ENCODE measurements at regions not wholly inside any gene's neighbourhood (a gene's known extent, or its start where the extent isn't known, plus 50 kb on each side); places are given as distances from the start of the nearest gene placed in this dataset.

DNA sequence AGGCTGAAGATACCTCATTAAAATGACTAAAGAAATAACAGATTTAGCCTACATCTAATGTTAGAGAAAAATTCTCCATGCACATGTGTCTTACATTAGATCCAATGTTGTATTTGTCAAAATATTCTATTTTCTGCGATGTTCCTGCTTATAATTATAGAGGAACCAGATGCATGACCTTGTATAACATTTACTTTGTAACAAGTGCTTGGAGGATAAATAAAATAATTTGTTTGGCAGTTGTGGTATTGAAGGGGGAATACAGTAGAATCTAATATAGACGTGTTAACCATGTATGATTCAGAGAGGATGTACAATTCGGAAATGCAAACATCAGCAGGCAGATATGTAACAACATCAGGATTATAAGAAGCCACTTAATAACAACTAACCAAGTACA lies 922.2 kb downstream of the TUSC7 start:
- TF ChIP-seq, protein P1, sequence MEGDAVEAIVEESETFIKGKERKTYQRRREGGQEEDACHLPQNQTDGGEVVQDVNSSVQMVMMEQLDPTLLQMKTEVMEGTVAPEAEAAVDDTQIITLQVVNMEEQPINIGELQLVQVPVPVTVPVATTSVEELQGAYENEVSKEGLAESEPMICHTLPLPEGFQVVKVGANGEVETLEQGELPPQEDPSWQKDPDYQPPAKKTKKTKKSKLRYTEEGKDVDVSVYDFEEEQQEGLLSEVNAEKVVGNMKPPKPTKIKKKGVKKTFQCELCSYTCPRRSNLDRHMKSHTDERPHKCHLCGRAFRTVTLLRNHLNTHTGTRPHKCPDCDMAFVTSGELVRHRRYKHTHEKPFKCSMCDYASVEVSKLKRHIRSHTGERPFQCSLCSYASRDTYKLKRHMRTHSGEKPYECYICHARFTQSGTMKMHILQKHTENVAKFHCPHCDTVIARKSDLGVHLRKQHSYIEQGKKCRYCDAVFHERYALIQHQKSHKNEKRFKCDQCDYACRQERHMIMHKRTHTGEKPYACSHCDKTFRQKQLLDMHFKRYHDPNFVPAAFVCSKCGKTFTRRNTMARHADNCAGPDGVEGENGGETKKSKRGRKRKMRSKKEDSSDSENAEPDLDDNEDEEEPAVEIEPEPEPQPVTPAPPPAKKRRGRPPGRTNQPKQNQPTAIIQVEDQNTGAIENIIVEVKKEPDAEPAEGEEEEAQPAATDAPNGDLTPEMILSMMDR (conservative IDR thresholded peaks at IDR 0.05; ENCODE audit: low read depth, low read length), result no peak

DNA sequence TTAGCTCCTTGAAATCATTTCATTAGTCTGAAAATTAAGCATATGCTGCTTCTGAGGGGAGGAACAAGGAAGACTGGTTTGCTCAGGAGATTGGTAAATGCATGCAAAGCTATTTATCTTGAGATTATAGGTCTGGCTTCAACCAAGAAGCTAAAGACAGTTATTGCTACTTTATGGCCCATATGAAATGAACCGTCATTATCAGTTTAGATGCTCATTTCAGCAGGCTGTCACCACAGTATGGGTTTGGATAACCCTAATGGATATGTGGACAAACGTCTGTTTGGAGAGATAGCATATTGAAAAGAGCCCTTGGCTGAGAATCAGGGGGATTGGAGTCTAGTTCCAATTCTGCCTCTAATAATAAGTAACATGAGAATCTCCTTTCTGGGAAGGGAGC lies 922.6 kb downstream of the TUSC7 start:
- Histone ChIP-seq H4K20me1 (ENCODE audit: insufficient read depth) (no peaks in the 10 kb centered on the region), H3K27ac (no peak overlapping the region), H3K79me2 (ENCODE audit: insufficient read depth, low read depth) (no peaks in the 10 kb centered on the region), H3K36me3 (ENCODE audit: insufficient read depth) (no peaks in the 10 kb centered on the region), H2AFZ (ENCODE audit: low read depth) (no peak overlapping the region), H3K4me1 (ENCODE audit: low read depth, poor library complexity, severe bottlenecking) (peaks cover 75% of the 10 kb centered on the region), H3K27me3 (ENCODE audit: insufficient read depth, low read depth) (no peaks in the 10 kb centered on the region), H3K4me2 (peak overlapping the region; percentile 71; the same call in 1 of the 2 replicates), H3K4me3 (IDR thresholded peaks at IDR 0.05; ENCODE audit: insufficient read depth, low read depth, low read length) (no peak overlapping the region), H3K9ac (no peak overlapping the region)
- TF ChIP-seq, protein P1 (conservative IDR thresholded peaks at IDR 0.05; ENCODE audit: low read depth, low read length), result no peak

More for the DNA sequence above, 922.2 kb downstream of the TUSC7 start:
- Histone ChIP-seq H4K20me1 (ENCODE audit: insufficient read depth) (no peaks in the 10 kb centered on the region), H3K4me1 (ENCODE audit: low read depth, poor library complexity, severe bottlenecking) (peaks cover 79% of the 10 kb centered on the region), H3K27me3 (ENCODE audit: insufficient read depth, low read depth) (no peaks in the 10 kb centered on the region), H2AFZ (ENCODE audit: low read depth) (no peak overlapping the region), H3K9ac (no peak overlapping the region), H3K4me3 (IDR thresholded peaks at IDR 0.05; ENCODE audit: insufficient read depth, low read depth, low read length) (no peak overlapping the region), H3K79me2 (ENCODE audit: insufficient read depth, low read depth) (no peaks in the 10 kb centered on the region), H3K4me2 (peak overlapping the region; percentile 71; the same call in 1 of the 2 replicates), H3K27ac (no peak overlapping the region), H3K36me3 (ENCODE audit: insufficient read depth) (no peaks in the 10 kb centered on the region)

DNA sequence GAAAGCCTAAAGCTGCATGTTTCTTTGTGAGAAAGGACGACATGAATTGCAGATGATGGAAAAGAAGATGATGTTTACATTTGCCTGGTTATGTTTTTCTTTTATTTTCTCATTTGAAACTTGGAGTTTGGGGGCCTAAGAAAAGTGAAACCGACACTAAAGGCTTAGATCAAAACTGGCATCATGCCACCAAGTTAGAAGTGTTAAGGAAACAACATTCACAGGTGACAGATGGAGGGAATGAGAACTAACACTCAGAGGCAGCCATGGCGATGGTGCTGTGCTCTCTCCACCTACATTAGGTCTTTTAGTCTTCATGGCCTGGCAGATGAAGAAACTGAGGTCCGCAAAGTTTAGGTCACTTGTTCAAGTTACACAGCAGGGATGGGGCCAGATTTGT lies 923.6 kb downstream of the TUSC7 start:
- Histone ChIP-seq H4K20me1 (ENCODE audit: insufficient read depth) (no peaks in the 10 kb centered on the region), H3K4me1 (ENCODE audit: low read depth, poor library complexity, severe bottlenecking) (peaks cover 65% of the 10 kb centered on the region), H3K27ac (peak overlapping the region; percentile 40; the same call in 1 of the 2 replicates), H3K9ac (peak overlapping the region; percentile 5; the same call in 1 of the 2 replicates), H3K27me3 (ENCODE audit: insufficient read depth, low read depth) (no peaks in the 10 kb centered on the region), H3K4me3 (IDR thresholded peaks at IDR 0.05; ENCODE audit: insufficient read depth, low read depth, low read length) (peak overlapping the region; percentile 38), H3K36me3 (ENCODE audit: insufficient read depth) (no peaks in the 10 kb centered on the region), H3K79me2 (ENCODE audit: insufficient read depth, low read depth) (no peaks in the 10 kb centered on the region), H3K4me2 (peak overlapping the region; percentile 71), H2AFZ (ENCODE audit: low read depth) (peak overlapping the region; percentile 50; the same call in 1 of the 2 replicates)
- TF ChIP-seq, protein P1 (conservative IDR thresholded peaks at IDR 0.05; ENCODE audit: low read depth, low read length), result no peak

DNA sequence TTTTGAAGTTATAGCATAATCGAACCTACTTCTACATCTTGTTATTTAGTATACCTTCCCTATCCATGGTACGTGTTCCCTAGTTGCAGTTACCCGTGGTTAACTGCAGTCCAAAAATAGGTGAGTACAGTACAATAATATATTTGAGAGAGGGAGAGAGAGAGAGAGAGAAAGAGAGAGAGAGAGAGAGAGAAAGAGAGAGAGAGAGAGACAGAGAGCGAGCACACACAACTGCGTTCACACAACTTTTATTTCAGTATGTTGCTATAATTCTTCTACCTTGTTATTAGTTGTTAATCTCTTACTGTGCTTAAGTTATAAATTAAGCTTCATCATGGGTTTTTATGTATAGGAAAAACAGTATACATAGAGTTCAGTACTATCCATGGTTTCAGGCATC lies 928.1 kb downstream of the TUSC7 start:
- H4K20me1 ChIP-seq (ENCODE audit: insufficient read depth), result no peaks in the 10 kb centered on the region
- H3K79me2 ChIP-seq (ENCODE audit: insufficient read depth, low read depth), result no peaks in the 10 kb centered on the region
- no peaks in the 10 kb centered on the region for H3K27me3 ChIP-seq (ENCODE audit: insufficient read depth, low read depth)
- no peak overlapping the region for H3K4me3 ChIP-seq (IDR thresholded peaks at IDR 0.05; ENCODE audit: insufficient read depth, low read depth, low read length)
- no peak overlapping the region for H2AFZ ChIP-seq (ENCODE audit: low read depth)
- no peak overlapping the region for H3K27ac ChIP-seq
- TF ChIP-seq, protein P1 (conservative IDR thresholded peaks at IDR 0.05; ENCODE audit: low read depth, low read length), result no peak
- peaks cover 20% of the 10 kb centered on the region for H3K4me1 ChIP-seq (ENCODE audit: low read depth, poor library complexity, severe bottlenecking)
- H3K36me3 ChIP-seq (ENCODE audit: insufficient read depth), result no peaks in the 10 kb centered on the region
- H3K9ac ChIP-seq, result no peak overlapping the region
- H3K4me2 ChIP-seq, result no peak overlapping the region

All from KMS-11 (cell line).